NOMO-1 treated with dmso at 0.1 percent for 144 hours (cell line): ENCODE measurements at regions not wholly inside any gene's neighbourhood (a gene's known extent, or its start where the extent isn't known, plus 50 kb on each side); places are given as distances from the start of the nearest gene placed in this dataset.

Experiments
- DNase-seq: peaks from one replicate; lab custom pipeline; 2025; ENCODE audit not compliant: unreplicated experiment; lab: John Stamatoyannopoulos, UW

GRCh38 chr15:70257047-70257446, 159.3 kb upstream of the TLE3 start:
- DNase-seq, result no peak

GRCh38 chr15:70254311-70254869, 156.7 kb upstream of the TLE3 start:
- DNase-seq, result no peak

DNA sequence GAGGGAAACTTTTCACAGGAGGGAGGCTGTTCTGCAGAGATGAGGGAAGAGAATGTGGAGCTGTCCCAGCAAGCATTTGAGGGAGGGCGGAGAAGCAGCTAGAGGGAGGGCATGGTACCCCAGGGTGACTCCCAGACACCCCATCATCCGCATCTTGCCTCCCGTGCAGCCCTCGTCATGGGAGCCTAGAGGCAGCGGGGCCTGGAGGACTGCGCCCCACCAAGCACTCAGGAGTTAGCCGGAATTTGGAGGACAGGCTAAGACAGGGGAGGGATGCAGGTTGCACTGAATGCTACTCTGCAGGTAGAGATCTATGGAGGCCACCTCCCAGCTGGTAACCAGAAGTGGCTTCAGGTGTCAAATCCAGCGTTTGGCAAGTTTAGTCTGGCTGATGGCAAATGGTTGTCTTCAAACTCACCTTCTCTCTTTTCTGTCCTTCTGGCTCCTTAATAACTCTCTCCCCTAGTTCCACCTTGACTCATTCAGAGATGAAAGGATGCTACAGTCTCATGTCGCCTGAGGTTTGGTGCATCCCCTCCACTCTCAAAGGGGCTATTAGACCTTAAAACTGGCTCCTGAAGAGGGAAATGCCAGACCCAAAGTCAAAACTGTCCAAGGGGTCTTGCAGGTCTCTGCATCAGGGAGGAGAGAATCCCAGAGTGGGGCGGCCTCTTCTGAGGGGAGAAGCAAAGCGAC, 155.9 kb upstream of the TLE3 start:
- no peak for DNase-seq

GRCh38 chr15:70252951-70253320, 155.2 kb upstream of the TLE3 start:
- DNase-seq, result no peak

GRCh38 chr15:70252056-70252950, 154.6 kb upstream of the TLE3 start:
- no peak for DNase-seq

DNA sequence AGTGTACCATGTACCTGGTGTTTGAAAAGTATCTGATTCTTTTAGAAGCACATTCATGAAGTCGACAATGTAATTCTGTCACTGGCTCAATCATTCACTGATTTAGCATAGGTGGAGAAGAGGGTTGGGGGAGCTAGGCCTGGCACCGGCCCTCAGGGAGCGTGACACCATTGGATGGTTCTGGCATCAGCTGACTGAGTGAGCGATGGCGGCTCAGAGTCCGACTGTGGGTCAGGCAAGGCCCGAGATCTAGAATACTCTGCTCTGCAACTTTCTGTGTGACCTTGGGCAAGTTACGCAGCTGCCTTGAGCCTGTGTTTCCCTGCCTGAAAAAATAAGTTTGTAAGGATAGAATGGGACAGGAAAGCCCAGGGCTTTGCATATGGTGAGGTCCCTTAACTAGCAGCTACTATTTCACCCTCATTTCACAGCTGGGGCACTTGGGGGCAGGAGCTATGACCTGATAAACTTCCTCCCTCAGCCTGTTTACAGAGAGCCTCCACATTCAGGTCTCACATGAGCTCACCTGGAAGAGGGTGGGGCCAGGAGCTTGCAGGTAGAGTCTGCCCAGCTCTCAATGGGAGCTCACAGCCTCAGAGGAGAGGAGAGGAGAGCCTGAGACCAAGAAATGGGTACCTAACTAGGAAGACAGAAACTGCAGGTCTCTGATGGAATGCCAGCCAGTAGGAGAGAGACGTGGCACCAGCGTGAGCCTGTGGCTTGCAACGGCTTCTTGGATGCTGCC, 153.7 kb upstream of the TLE3 start:
- DNase-seq, result no peak

GRCh38 chr15:70250208-70251201, 152.8 kb upstream of the TLE3 start:
- DNase-seq, result no peak

GRCh38 chr15:70249616-70250015, 151.9 kb upstream of the TLE3 start:
- no peak for DNase-seq

- DNase-seq, result no peak
Observed at GRCh38 chr15:70248116-70249025, 150.7 kb upstream of the TLE3 start.

- DNase-seq, result no peak
Observed at GRCh38 chr15:70247281-70247680, 149.6 kb upstream of the TLE3 start.

DNA sequence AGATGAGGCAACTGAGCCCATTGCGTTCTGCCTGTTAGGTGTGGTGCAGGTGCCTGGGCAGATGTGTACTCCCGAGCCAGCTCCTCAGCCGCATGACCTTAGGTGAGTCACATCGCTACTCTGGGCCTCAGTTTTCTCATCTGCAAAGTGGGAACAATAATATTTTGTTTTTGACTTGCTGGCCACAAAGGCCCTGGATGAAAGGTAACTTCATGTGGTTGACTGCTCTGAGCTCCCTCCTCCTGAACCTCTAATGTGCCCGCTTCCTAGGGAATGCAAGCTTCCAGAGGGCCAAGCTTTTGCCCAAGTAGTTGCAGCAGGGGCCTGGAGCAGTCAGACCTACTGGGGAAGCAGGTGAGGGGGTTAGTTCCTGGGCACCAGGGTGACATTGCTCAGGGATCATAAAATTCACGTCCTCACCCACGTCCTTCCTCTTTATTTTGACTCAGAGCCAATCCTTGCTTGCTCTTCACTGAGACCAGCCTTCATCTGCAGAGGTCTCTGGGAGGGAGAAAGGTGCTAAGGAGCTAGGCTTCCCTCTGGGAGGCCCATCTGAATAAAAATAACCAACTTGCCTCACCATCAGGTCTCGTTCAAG, 149.0 kb upstream of the TLE3 start:
- no peak for DNase-seq

- no peak for DNase-seq
Observed at GRCh38 chr15:70245932-70246622, 148.4 kb upstream of the TLE3 start.

DNA sequence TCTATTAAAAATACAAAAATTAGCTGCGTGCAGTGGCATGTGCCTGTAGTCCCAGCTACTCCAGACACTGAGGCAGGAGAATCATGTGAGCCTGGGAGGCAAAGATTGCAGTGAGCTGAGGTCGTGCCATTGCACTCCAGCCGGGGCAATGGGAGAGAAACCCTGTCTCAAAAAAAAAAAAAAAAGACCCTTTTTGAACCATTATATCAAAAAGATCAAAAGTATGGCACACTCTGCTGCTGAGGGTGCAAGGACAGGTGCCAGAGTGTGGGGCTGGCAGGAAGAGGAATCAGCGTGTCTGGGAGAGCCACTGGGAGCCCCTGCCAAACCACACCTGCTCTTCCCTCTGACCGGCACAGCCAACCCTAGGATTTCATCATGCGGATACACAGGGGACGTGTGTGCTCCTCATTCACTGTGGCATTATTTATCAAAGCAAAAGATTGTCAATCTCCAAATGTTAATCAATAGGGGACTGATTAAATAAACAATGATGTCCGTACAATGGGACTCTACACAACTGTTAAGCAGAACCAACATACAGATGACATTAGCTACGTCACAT, 147.3 kb upstream of the TLE3 start:
- DNase-seq, result no peak

DNA sequence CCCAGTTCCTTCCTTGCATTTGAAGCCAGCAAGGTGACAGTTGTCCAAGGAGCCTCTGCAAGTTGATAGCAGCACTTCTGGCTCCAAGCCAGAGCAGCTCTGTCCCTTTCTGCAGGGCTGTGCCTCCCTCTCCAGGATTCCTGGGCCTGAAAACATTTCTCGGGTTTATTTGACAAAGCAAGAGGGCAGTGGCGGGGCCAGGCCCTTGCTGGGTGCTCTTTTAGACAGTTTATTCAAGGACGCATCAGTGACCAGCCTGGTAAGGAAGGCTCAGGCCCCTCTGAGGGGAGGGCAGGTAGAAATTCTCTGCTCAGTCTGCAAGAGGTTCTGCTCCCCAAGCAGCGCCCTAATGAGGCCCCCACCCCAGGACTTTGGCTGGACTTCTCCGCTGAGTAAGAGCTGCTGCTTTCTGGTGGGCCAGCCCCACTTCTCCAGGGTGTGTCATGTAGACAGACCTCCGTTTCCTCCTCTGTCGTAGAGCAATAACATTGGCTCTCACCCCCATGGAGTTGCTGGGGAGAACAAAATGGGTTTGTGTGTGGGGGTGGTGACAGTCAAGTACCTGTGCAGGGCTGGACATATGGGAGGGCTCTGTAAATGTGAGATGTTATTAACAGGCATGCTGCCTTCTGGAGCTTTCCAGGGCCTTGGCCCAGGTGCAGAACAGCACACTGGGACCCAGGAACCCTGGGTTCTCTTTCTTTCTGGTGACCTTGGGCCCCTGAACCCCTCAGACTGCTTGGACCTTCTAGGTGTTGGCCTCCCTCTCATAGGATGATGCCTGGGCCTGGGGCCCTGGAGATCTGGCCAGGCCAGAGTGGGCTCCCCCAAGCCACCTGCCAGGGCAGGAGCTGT, 146.2 kb upstream of the TLE3 start:
- no peak for DNase-seq

GRCh38 chr15:70242951-70243685, 145.4 kb upstream of the TLE3 start:
- no peak for DNase-seq
